Heart right ventricle (tissue), 16 donors: ENCODE measurements at regions not wholly inside any gene's neighbourhood (a gene's known extent, or its start where the extent isn't known, plus 50 kb on each side); places are given as distances from the start of the nearest gene placed in this dataset.

ENCODE experiments used
- ATAC-seq, 8 donors: fragments of 200-7000 bp; cut with Tn5 transposase; one replicate each; pipeline ENCODE4 v1.9.1; 2020; ENCODE audit warnings: mild to moderate bottlenecking in 8 of 8, moderate library complexity in 8 of 8, moderate number of reproducible peaks in 1 of 8
- DNase-seq, 2 donors: peaks; one replicate each; pipeline ENCODE4 v3.0.0-alpha.2; 2020
- H3K27ac ChIP-seq, 10 donors: fragments of 200-600 bp; sonication (generic) in 2 of 10; one replicate each; pipeline versions ENCODE4 v1.5.0 to v1.8.0; 2020 to 2022; ENCODE audit warnings: mild to moderate bottlenecking in 3 of 10
- H3K27me3 ChIP-seq, 7 donors: fragments of 200-600 bp; one replicate each; pipeline ENCODE4 v1.8.0; 2021 to 2022; ENCODE audit warnings: mild to moderate bottlenecking in 2 of 7
- H3K36me3 ChIP-seq, 9 donors: fragments of 200-600 bp; sonication (generic) in 1 of 9; one replicate each; pipeline versions ENCODE4 v1.5.0 to v1.8.0; 2020 to 2022; ENCODE audit warnings: mild to moderate bottlenecking in 2 of 9
- H3K4me1 ChIP-seq, 9 donors: fragments of 200-600 bp; sonication (generic) in 1 of 9; one replicate each; pipeline versions ENCODE4 v1.5.0 to v1.8.0; 2020 to 2022; ENCODE audit warnings: mild to moderate bottlenecking in 4 of 9
- H3K4me3 ChIP-seq, 10 donors: fragments of 200-600 bp; sonication (generic) in 2 of 10; one replicate each; pipeline versions ENCODE4 v1.5.0 to v1.8.0; 2020 to 2022; ENCODE audit warnings: mild to moderate bottlenecking in 7 of 10, moderate library complexity in 2 of 10
- H3K9me3 ChIP-seq, 11 donors: fragments of 200-600 bp in 10 of 11; sonication (generic) in 2 of 11; one replicate each; pipeline versions ENCODE4 v1.5.0 to v1.8.0; 2013 to 2022; ENCODE audit warnings: mild to moderate bottlenecking in 2 of 11, control low read depth in 1 of 11, moderate library complexity in 1 of 11
- WGBS, 2 donors: extraction: QIAGEN DNeasy Blood & Tissue Kit; methylation state at CpG; one replicate each; pipeline ENCODE4 v1.1.7; 2013; ENCODE audit warnings: inconsistent platforms in 1 of 2; 5-methylcytosine and 5-hydroxymethylcytosine counted together
- intact Hi-C, 10 donors: fragments of 100-400 bp; cut with DNase I; formaldehyde crosslinking; loops; one replicate each; pipeline versions ENCODE4 v1.11.1 to v1.14.2; 2022
- TF ChIP-seq, protein P1 (sequence below), 9 donors: fragments of 200-600 bp; sonication (generic) in 2 of 9; IDR thresholded peaks; one replicate each; pipeline versions ENCODE4 v1.5.0 to v1.8.0; 2021 to 2022; ENCODE audit warnings: antibody characterized with exemption in 9 of 9, mild to moderate bottlenecking in 5 of 9, moderate library complexity in 1 of 9
- donor health status: Arrhythmogenic right ventricular cardiomyopathy.
- donor health status: ischemic (EF 13 %, LVEDD 7.1; RV severe dilation, severe dysfunction).
- donor health status: healthy with polysubstance abuse.
- donor health status: DM: no; HTN: yes; CAD: no.
- donor health status: DM: no; HTN: no; CAD: no.
- donor health status: ischemic (EF 25% LVEDD 6.9; RV normal size, moderate dysfunction).
- donor health status: ischemic (EF 25% LVEDD 5.7; RV mildly dilated, moderate dysfunction).
- donor health status: healthy.
- donor health status: DM: yes; HTN: yes; CAD: no.
- donor health status: Ischemic cardiomyopathy.
- donor health status: ischemic (EF 35%, LVEDD 5.7; RV mildly dilated, moderate dysfunction).
- donor health status: nonischemic (EF 11% LVEDD 7.7; RV severe dilation, severe dysfunction).
- donor health status: DM: yes; HTN: yes; CAD: no.
- donor health status: PGD.
- donor health status: ischemic (EF 29% LVEDD 5.4; RV normal size, mild dysfunction).
- donor health status: nonischemic (EF 23%, LVEDD 6.1; RV moderate dilation, normal function).

DNA sequence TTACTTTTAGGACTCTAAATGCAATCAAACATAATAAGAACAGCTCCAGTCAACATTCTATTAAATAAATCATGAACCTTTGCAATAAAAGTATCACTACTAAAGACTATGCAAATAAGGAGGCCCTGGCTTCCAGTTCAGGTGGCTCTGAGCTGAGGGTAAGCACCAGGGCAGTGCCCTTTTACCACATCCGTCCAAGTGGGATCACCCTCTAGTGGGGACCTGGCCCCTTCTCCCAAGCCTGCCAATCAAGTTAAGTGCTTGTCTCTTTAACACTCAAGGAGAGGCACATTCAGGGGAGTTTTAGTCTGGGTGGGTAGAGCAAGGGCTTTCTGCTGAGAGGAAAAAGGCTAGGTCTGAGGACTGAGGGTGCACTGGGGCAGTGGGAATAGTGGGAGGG, 161.4 kb downstream of the TMEM200A start:
- WGBS, 2 donors = 74 to 81% methylated on average over 1 of the region's 1 CpG
- intact Hi-C loops = no loop called here

DNA sequence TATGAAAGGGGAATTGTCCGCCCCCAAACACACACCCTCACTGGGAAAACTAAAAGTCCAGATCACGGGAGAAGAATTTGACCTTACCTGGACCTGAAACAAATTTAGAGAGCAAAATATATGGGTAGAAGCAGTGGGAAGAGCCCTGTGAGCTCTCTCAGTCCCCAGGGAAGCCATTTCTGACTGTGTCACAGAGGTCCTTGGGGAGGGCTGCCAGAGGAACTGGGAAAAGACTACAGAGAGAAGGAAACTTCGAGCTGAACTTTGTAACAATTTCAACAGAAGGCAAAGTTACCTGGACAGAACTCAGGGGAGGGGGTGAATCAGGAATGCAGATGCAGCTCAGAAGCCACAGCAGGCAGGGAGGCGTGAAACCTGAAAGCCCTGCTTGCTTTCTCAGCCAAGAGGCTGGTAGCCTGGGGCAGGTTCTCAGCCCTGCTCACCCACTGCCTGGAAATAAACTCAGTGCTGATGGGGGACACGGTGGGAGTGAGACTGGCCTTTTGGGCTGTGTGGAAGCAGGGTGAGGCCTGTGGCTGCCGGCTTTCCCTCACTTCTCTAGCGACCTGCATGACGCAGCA, 163.8 kb downstream of the TMEM200A start:
- H3K27ac ChIP-seq = no peak overlapping the region
- H3K27me3 ChIP-seq = no peaks in the 10 kb centered on the region
- ATAC-seq (no peak), DNase-seq (no peak)
- H3K36me3 ChIP-seq = no peaks in the 10 kb centered on the region
- H3K9me3 ChIP-seq = no peaks in the 10 kb centered on the region
- intact Hi-C loops = no loop called here
- TF ChIP-seq, protein P1, sequence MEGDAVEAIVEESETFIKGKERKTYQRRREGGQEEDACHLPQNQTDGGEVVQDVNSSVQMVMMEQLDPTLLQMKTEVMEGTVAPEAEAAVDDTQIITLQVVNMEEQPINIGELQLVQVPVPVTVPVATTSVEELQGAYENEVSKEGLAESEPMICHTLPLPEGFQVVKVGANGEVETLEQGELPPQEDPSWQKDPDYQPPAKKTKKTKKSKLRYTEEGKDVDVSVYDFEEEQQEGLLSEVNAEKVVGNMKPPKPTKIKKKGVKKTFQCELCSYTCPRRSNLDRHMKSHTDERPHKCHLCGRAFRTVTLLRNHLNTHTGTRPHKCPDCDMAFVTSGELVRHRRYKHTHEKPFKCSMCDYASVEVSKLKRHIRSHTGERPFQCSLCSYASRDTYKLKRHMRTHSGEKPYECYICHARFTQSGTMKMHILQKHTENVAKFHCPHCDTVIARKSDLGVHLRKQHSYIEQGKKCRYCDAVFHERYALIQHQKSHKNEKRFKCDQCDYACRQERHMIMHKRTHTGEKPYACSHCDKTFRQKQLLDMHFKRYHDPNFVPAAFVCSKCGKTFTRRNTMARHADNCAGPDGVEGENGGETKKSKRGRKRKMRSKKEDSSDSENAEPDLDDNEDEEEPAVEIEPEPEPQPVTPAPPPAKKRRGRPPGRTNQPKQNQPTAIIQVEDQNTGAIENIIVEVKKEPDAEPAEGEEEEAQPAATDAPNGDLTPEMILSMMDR (IDR thresholded peaks at IDR 0.05) = no peak
- peaks cover 0 to 9% (median 0%) of the 10 kb centered on the region in 9 donors for H3K4me1 ChIP-seq
- no peak overlapping the region for H3K4me3 ChIP-seq
- WGBS, 2 donors = 84% methylated on average over 8 of the region's 8 CpGs

More for the DNA sequence above, 161.4 kb downstream of the TMEM200A start:
- TF ChIP-seq, protein P1 (IDR thresholded peaks at IDR 0.05) = no peak
- Histone ChIP-seq H3K4me1 (peaks cover 0 to 9% (median 0%) of the 10 kb centered on the region in 9 donors), H3K9me3 (no peaks in the 10 kb centered on the region), H3K4me3 (no peak overlapping the region), H3K36me3 (no peaks in the 10 kb centered on the region), H3K27ac (no peak overlapping the region), H3K27me3 (no peaks in the 10 kb centered on the region)
- DNase-seq = no peak
- ATAC-seq = no peak

DNA sequence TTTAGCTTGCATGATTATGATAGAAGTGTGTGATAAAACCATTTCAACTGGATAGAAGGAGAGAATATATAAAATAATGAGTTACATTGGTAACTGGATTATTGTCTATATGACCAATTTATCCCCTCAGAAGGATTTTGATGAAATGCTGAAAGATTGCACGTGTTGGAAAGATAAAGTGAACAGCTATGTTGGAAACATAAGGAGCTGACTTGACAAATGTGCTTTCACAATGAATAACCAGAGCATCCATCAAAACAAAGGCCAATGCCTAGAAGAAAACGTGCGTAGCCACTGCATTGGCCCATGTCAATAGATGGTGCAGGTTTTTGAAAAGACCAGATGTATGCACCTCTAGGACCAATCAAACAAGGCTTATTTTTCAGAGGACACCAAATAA, 168.8 kb downstream of the TMEM200A start:
- Histone ChIP-seq H3K9me3 (peaks cover 0 to 28% (median 10%) of the 10 kb centered on the region in 11 donors), H3K36me3 (no peaks in the 10 kb centered on the region), H3K4me1 (no peaks in the 10 kb centered on the region), H3K4me3 (no peak overlapping the region), H3K27me3 (no peaks in the 10 kb centered on the region), H3K27ac (no peak overlapping the region)
- intact Hi-C loops = no loop called here
- DNase-seq (no peak), ATAC-seq (no peak)
- 69 to 71% methylated on average over 3 of the region's 3 CpGs for WGBS, 2 donors
- TF ChIP-seq, protein P1 (IDR thresholded peaks at IDR 0.05) = no peak

DNA sequence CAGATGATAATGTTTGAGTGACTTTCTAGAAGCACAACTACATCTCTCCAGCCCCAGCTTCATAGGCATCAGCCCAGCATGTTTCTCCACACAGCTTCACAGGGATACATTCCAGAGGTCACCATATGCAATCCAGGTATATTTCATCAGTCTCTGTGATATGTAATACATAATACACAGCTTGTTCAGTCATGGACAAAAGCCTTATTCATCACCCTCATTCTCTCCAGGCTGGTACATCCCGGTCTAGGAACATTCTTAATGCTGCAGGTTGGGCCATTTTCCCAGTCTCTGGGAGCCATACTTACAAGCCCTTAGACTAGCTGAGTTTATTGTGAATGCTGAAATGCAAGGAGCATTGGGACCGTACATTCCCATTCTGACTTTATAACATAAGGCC, 169.4 kb downstream of the TMEM200A start:
- no peak overlapping the region for H3K4me3 ChIP-seq
- WGBS, 2 donors = 86 to 87% methylated on average over 2 of the region's 2 CpGs

More for the DNA sequence above, 169.4 kb downstream of the TMEM200A start:
- TF ChIP-seq, protein P1 (IDR thresholded peaks at IDR 0.05) = no peak
- DNase-seq = no peak
- no peaks in the 10 kb centered on the region for H3K36me3 ChIP-seq
- no peak overlapping the region for H3K27ac ChIP-seq
- no peaks in the 10 kb centered on the region for H3K4me1 ChIP-seq
- H3K9me3 ChIP-seq = peaks cover 0 to 35% (median 14%) of the 10 kb centered on the region in 11 donors
- H3K27me3 ChIP-seq = no peaks in the 10 kb centered on the region
- intact Hi-C loops = no loop called here
- no peak for ATAC-seq
